ENCODE measurements at regions not wholly inside any gene's neighbourhood (a gene's known extent, or its start where the extent isn't known, plus 50 kb on each side); places are given as distances from the start of the nearest gene placed in this dataset.

GRCh38 chr15:69661446-69661845, 208.8 kb downstream of the RPLP1 start:
- TF ChIP-seq CTCF (IDR thresholded peaks at IDR 0.05; ENCODE audit: insufficient read depth, missing control alignments) = no peak
- DNase-seq (ENCODE audit: insufficient read length, low spot score) = no peak
- FAIRE-seq = no peak

GRCh38 chr15:69661871-69662644, 209.4 kb downstream of the RPLP1 start:
- DNase-seq (ENCODE audit: insufficient read length, low spot score) = no peak
- TF ChIP-seq CTCF (IDR thresholded peaks at IDR 0.05; ENCODE audit: insufficient read depth, missing control alignments) = no peak
- no peak for FAIRE-seq

GRCh38 chr15:69662645-69663000, 210.0 kb downstream of the RPLP1 start:
- FAIRE-seq = no peak
- DNase-seq (ENCODE audit: insufficient read length, low spot score) = no peak
- no peak for TF ChIP-seq CTCF (IDR thresholded peaks at IDR 0.05; ENCODE audit: insufficient read depth, missing control alignments)

GRCh38 chr15:69663441-69663840, 210.8 kb downstream of the RPLP1 start:
- FAIRE-seq (no peak), DNase-seq (ENCODE audit: insufficient read length, low spot score) (no peak)
- TF ChIP-seq CTCF (IDR thresholded peaks at IDR 0.05; ENCODE audit: insufficient read depth, missing control alignments) = no peak

- TF ChIP-seq CTCF (IDR thresholded peaks at IDR 0.05; ENCODE audit: insufficient read depth, missing control alignments) = no peak
- DNase-seq (ENCODE audit: insufficient read length, low spot score) (no peak), FAIRE-seq (no peak)
Measured at GRCh38 chr15:69663982-69664381, 211.4 kb downstream of the RPLP1 start.

GRCh38 chr15:69664572-69665571, 212.3 kb downstream of the RPLP1 start:
- FAIRE-seq (no peak), DNase-seq (ENCODE audit: insufficient read length, low spot score) (no peak)
- TF ChIP-seq CTCF (IDR thresholded peaks at IDR 0.05; ENCODE audit: insufficient read depth, missing control alignments) = no peak

All from D721Med (cell line).